ENCODE measurements at regions not wholly inside any gene's neighbourhood (a gene's known extent, or its start where the extent isn't known, plus 50 kb on each side); places are given as distances from the start of the nearest gene placed in this dataset.

GRCh38 chr2:140064243-140064642, 1284.1 kb upstream of the NXPH2 start:
- ChIA-PET CTCF (no interaction called here), POLR2A (no interaction called here)

GRCh38 chr2:140063356-140063755, 1283.2 kb upstream of the NXPH2 start:
- CTCF ChIA-PET = no interaction called here
- POLR2A ChIA-PET = no interaction called here

DNA sequence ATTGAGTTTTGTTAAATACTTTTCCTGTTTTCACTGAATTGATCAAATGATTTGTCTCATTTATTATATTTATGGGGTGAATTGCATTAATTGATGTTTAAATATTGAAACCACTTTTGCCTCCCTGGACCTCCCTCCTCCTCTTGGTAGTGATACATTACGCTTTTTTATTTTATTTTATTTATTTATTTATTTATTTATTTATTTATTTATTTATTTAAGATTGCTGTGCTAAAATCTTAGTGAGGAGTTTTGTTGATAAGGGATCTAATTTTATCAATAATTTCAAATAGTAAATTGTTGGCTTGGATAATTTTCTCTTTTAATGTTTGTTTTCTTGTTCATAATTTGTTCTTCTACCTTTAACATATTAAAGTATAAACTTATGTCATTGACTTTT, 1281.0 kb upstream of the NXPH2 start:
- ChIA-PET POLR2A (no interaction called here), CTCF (no interaction called here)

- ChIA-PET POLR2A (no interaction called here), CTCF (no interaction called here)
Observed at GRCh38 chr2:140057928-140058327, 1277.7 kb upstream of the NXPH2 start.

- ChIA-PET CTCF (no interaction called here), POLR2A (no interaction called here)
Observed at GRCh38 chr2:140041811-140042210, 1261.6 kb upstream of the NXPH2 start.

DNA sequence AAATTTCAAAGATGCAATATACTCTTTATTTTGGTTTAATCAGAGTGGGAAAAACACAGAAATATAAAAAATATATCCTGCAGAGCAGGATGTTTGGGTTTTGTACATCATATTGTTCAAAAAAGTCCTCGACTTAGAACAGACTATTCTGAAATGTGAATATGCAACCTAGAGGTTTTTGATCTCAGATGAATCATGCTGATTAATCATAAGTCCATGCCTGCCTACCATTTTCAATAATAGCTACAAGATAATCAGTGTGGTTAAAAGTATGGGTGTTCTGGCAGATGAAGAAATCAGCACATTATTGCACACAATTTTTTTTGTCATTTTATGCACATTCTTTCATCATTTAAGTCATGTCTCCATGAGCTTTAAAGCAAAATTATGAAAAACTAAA, 1261.0 kb upstream of the NXPH2 start:
- ChIA-PET POLR2A (no interaction called here), CTCF (no interaction called here)

- ChIA-PET POLR2A (no interaction called here), CTCF (no interaction called here)
Observed at GRCh38 chr2:140033638-140034037, 1253.4 kb upstream of the NXPH2 start.

DNA sequence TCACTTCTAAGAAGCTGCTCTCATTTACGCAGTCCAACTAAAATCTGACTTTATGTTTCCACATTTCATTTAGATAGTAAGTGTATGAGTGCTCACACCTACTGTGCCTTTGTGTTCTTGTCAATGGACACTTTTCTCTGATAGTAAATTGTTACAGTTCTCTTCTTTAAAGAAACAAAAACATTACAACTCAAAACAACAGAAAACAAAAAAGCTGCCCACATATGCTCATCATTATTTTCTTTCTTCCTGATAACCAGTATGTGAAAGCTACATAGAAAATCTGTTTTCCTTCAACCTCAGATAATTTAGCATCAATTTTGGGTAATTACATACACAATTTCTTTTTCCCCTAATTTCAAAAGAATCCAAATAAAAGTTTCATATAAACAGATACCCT, 1247.8 kb upstream of the NXPH2 start:
- ChIA-PET POLR2A (no interaction called here), CTCF (no interaction called here)

GRCh38 chr2:140027320-140027719, 1247.1 kb upstream of the NXPH2 start:
- ChIA-PET POLR2A (no interaction called here), CTCF (no interaction called here)

GRCh38 chr2:140023291-140023690, 1243.1 kb upstream of the NXPH2 start:
- POLR2A ChIA-PET = no interaction called here
- CTCF ChIA-PET = no interaction called here

DNA sequence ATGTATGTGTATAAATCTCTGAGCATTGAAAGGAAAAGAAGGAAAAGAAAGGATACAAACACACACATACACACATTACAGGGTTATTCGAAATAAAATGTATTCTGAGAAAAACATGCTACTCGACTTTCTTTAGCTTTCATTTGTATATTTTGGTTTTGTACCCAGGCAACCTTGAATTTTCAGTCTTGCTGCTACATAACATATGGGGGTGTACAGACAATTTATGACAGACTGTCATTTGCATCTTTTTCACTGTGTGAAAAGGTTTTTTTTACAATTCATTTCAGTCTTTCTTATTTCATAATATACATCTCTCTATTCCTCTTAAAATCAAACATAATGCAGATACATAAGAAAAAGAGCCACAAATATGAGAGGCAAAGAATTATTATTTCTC, 1238.4 kb upstream of the NXPH2 start:
- POLR2A ChIA-PET = no interaction called here
- CTCF ChIA-PET = no interaction called here

GRCh38 chr2:140014204-140014546, 1234.0 kb upstream of the NXPH2 start:
- POLR2A ChIA-PET = no interaction called here
- CTCF ChIA-PET = no interaction called here

DNA sequence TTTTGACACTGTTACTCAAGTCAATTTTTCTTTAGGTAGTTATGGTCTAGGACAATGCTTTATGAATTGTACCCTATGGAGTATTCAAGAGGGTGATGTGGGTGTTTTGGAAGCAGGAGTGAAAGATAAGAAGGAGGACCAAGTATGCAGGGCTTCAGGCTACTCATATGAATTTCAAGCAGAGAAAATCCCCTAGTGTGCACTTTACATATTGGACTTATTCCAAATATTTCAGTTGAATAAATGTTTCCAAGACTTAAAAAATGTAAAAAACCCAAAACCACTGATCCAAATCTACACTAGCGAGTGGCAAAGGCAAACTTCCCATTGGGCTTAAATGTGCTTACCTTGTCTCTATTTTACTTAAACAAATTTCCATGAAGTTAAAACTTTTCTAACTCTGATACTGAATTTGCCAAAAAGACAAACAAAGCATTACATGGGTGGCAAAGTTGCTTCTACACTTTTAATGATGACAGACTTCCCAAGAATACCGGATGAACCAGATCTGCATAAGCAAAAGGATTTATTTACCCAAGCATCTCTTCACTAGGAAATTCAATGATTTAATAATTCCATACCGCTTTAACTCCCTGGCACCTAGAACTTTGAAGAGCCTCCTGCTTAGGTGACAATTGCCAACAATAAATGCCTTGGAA, 1233.5 kb upstream of the NXPH2 start:
- ChIA-PET POLR2A (no interaction called here), CTCF (no interaction called here)

- ChIA-PET CTCF (no interaction called here), POLR2A (no interaction called here)
Observed at GRCh38 chr2:140011287-140011686, 1231.1 kb upstream of the NXPH2 start.

- ChIA-PET POLR2A (no interaction called here), CTCF (no interaction called here)
Observed at GRCh38 chr2:140002110-140002509, 1221.9 kb upstream of the NXPH2 start.

DNA sequence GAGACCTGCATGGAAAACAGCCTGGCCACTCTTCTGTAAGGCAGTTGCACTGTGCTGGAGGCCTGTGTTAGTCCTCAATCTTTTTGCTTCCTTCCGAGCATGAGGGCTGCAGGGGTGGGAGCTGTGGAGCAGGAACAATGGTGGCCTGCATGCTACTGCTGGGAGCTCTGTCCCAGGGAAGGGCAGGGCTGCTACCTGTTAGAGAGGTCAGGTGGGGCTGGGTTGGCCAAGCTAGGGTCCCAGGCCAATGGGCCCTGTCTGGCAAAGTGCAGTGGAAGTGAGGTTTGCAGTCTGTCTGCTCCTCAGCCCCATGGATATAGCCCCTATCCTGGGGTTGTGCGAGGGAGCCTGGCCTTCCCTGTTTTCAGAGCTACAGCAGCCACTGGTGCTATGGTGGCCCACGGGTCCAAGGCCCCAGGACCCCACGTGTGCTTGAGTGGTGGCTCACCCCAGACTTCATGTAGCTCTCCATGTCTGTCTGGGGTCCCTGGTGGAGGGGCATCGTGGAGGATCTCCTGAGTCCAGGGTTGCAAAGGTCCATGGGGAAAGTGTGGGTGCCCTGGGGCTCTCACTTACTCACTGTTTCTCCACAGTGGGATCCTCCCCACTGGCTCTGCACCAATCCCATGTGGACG, 1212.6 kb upstream of the NXPH2 start:
- POLR2A ChIA-PET = no interaction called here
- CTCF ChIA-PET = interaction anchor here (0.8 kb wide), 1 partner anchor 11 kb away, joined by 3 read pairs; no protein-coding TSS in a partner anchor

DNA sequence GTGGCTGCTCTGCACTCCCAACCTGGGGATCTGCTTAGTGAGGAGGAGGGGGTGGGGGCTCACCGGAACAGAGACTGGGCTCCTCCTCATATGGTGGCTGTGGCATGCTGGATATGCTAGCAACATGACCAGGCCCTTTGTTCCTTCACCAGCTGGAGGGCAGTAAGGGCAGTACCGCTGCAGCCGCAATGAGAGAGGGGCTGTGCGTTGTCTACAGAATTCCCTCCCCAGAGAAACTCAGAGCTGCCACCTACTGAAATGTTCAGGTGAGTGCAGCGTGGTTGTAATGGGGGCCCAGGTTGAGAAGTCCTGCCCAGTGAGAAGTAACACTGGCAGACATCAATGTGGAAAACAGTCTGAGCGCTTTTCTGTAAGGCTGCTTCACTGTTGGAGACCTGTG, 1211.9 kb upstream of the NXPH2 start:
- CTCF ChIA-PET = interaction anchor here (0.8 kb wide), 1 partner anchor 11 kb away, joined by 3 read pairs; no protein-coding TSS in a partner anchor
- POLR2A ChIA-PET = no interaction called here

GRCh38 chr2:139990646-139991335, 1210.6 kb upstream of the NXPH2 start:
- ChIA-PET CTCF (no interaction called here), POLR2A (no interaction called here)

- ChIA-PET POLR2A (no interaction called here), CTCF (interaction anchor here (0.6 kb wide), 1 partner anchor 1569 kb away, joined by 3 read pairs; no protein-coding TSS in a partner anchor)
Observed at GRCh38 chr2:139969323-139969722, 1189.1 kb upstream of the NXPH2 start.

DNA sequence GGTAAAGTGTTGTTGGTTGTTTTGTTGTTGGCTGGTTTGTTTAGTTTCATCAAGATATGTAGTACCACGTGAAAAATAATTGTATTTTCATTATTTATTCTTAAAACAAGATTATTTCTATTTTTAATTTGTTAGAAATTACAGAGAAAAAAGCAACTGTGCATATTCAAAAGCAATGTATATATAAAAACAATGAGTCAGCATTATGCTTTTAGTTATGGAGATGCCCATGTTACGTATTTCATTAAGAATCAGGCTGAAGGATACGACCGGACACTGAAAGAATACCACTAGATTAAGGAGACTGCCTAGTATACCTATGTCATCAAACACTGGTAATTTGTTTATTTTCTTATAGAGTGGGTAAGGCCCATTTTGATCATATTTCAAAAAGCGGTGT, 1188.4 kb upstream of the NXPH2 start:
- POLR2A ChIA-PET = no interaction called here

GRCh38 chr2:139967665-139968064, 1187.5 kb upstream of the NXPH2 start:
- ChIA-PET POLR2A (no interaction called here), CTCF (no interaction called here)

More for the DNA sequence above, 1188.4 kb upstream of the NXPH2 start:
- CTCF ChIA-PET = no interaction called here
